ENCODE measurements at regions not wholly inside any gene's neighbourhood (a gene's known extent, or its start where the extent isn't known, plus 50 kb on each side); places are given as distances from the start of the nearest gene placed in this dataset.
A peak's percentile ranks its signal among the peaks of the same experiment; 100 is the strongest.

- no peak for TF ChIP-seq CTCF (IDR thresholded peaks at IDR 0.05; ENCODE audit: insufficient read depth, low read length, severe bottlenecking)
- Histone ChIP-seq H3K36me3 (ENCODE audit: control insufficient read depth, insufficient read depth, low read length) (no peaks in the 10 kb centered on the region), H3K4me3 (ENCODE audit: low read depth, low read length) (no peak overlapping the region), H3K27me3 (ENCODE audit: control insufficient read depth, insufficient read depth, low read length) (no peaks in the 10 kb centered on the region)
- no peak for FAIRE-seq
- DNase-seq (ENCODE audit: low read depth) = no peak
Observed at GRCh38 chr2:138871312-138871711, 91.1 kb upstream of the NXPH2 start.

GRCh38 chr2:138867341-138867740 lies 87.2 kb upstream of the NXPH2 start:
- TF ChIP-seq CTCF (IDR thresholded peaks at IDR 0.05; ENCODE audit: insufficient read depth, low read length, severe bottlenecking) = no peak
- DNase-seq (ENCODE audit: low read depth) (no peak), FAIRE-seq (no peak)

GRCh38 chr2:138866797-138867196 lies 86.6 kb upstream of the NXPH2 start:
- TF ChIP-seq CTCF (IDR thresholded peaks at IDR 0.05; ENCODE audit: insufficient read depth, low read length, severe bottlenecking) = no peak
- no peaks in the 10 kb centered on the region for H3K27me3 ChIP-seq (ENCODE audit: control insufficient read depth, insufficient read depth, low read length)
- H3K36me3 ChIP-seq (ENCODE audit: control insufficient read depth, insufficient read depth, low read length) = no peaks in the 10 kb centered on the region
- FAIRE-seq = no peak
- DNase-seq (ENCODE audit: low read depth) = no peak
- H3K4me3 ChIP-seq (ENCODE audit: low read depth, low read length) = no peak overlapping the region

More at GRCh38 chr2:138867341-138867740, 87.2 kb upstream of the NXPH2 start:
- H3K4me3 ChIP-seq (ENCODE audit: low read depth, low read length) = no peak overlapping the region
- no peaks in the 10 kb centered on the region for H3K36me3 ChIP-seq (ENCODE audit: control insufficient read depth, insufficient read depth, low read length)
- H3K27me3 ChIP-seq (ENCODE audit: control insufficient read depth, insufficient read depth, low read length) = no peaks in the 10 kb centered on the region

GRCh38 chr2:138853761-138854160 lies 73.6 kb upstream of the NXPH2 start:
- no peak for FAIRE-seq
- Histone ChIP-seq H3K4me3 (ENCODE audit: low read depth, low read length) (no peak overlapping the region), H3K36me3 (ENCODE audit: control insufficient read depth, insufficient read depth, low read length) (no peaks in the 10 kb centered on the region), H3K27me3 (ENCODE audit: control insufficient read depth, insufficient read depth, low read length) (no peaks in the 10 kb centered on the region)
- TF ChIP-seq CTCF (IDR thresholded peaks at IDR 0.05; ENCODE audit: insufficient read depth, low read length, severe bottlenecking) = no peak
- no peak for DNase-seq (ENCODE audit: low read depth)

- H3K36me3 ChIP-seq (ENCODE audit: control insufficient read depth, insufficient read depth, low read length) = no peaks in the 10 kb centered on the region
- DNase-seq (ENCODE audit: low read depth) = no peak
- no peaks in the 10 kb centered on the region for H3K27me3 ChIP-seq (ENCODE audit: control insufficient read depth, insufficient read depth, low read length)
- no peak for FAIRE-seq
- no peak for TF ChIP-seq CTCF (IDR thresholded peaks at IDR 0.05; ENCODE audit: insufficient read depth, low read length, severe bottlenecking)
- no peak overlapping the region for H3K4me3 ChIP-seq (ENCODE audit: low read depth, low read length)
Observed at GRCh38 chr2:138853296-138853695, 73.1 kb upstream of the NXPH2 start.

- H3K36me3 ChIP-seq (ENCODE audit: control insufficient read depth, insufficient read depth, low read length) = no peaks in the 10 kb centered on the region
- H3K27me3 ChIP-seq (ENCODE audit: control insufficient read depth, insufficient read depth, low read length) = no peaks in the 10 kb centered on the region
- FAIRE-seq = no peak
- TF ChIP-seq CTCF (IDR thresholded peaks at IDR 0.05; ENCODE audit: insufficient read depth, low read length, severe bottlenecking) = peak; percentile 48
- DNase-seq (ENCODE audit: low read depth) = peak; percentile 40
- no peak overlapping the region for H3K4me3 ChIP-seq (ENCODE audit: low read depth, low read length)
Observed at GRCh38 chr2:138846216-138846821, 66.1 kb upstream of the NXPH2 start.
